D341Med (cell line): ENCODE measurements at regions not wholly inside any gene's neighbourhood (a gene's known extent, or its start where the extent isn't known, plus 50 kb on each side); places are given as distances from the start of the nearest gene placed in this dataset.

Source experiments
- DNase-seq: peaks from one replicate; pipeline ENCODE4 v3.0.0; 2012; ENCODE audit warnings: low spot score

GRCh38 chr4:45778514-45778913 is 345.3 kb downstream of the GABRG1 start:
- no peak for DNase-seq

DNA sequence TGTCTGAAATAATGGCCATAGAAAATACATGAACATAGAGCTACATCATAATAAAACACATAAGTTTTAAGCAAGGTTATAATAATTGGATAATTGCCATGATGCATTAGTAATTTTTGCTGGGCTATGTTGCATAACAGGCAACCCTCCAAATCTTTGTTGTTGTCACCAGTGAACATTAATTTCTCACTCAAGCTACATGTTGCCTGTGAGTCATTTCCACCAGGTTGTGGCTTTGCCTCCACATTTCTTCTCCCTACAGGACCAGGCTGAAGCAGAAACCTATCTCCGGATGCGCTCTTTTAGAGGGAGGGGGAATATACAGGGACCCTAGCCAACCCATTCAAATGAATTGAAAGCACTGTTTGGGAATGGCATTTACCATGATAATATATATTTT is 347.7 kb downstream of the GABRG1 start:
- no peak for DNase-seq

DNA sequence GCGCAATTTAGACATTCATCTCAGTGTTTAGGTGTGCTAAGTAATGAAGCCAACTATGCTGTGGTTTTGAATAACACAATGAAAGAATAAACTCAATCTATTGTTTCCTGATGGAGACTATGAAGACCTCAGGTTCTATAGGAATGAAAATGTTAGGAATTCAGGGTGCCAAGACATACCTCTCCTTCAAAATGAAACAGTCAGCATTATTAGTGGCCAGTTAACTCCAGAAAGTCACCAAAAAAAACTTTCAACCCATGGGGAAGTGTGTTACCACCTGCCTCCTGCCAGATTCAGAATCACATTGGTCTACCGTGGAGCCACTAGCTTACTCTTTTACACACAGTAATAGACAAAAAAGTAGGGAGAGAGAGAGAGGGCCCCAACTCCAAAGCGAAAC is 352.9 kb downstream of the GABRG1 start:
- no peak for DNase-seq

GRCh38 chr4:45765521-45765920 is 358.3 kb downstream of the GABRG1 start:
- DNase-seq = no peak

GRCh38 chr4:45751877-45752530 is 371.9 kb downstream of the GABRG1 start:
- DNase-seq = no peak

GRCh38 chr4:45750721-45751120 is 373.1 kb downstream of the GABRG1 start:
- DNase-seq = no peak

GRCh38 chr4:45745741-45746140 is 378.1 kb downstream of the GABRG1 start:
- DNase-seq = no peak

GRCh38 chr4:45741897-45742296 is 382.0 kb downstream of the GABRG1 start:
- peak; percentile 35 for DNase-seq

GRCh38 chr4:45732161-45732560 is 391.7 kb downstream of the GABRG1 start:
- no peak for DNase-seq

DNA sequence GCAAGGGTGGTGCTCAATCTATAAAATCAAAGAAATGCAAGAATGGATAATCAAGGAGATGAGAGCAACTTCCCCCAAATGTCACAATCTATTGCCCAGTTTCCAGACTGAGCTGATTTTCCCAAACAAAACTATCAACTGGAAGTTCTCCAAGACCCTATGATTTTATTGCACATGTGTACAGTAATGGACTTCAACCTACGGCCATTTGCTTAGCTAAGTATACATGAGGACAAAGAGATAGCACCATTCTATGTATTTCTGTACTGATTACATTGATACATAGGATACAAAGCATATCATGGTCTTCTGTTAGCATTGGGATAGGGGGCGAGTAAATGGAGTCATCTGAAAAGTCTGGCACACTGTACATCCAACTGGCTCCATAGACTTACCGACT is 407.8 kb downstream of the GABRG1 start:
- no peak for DNase-seq

GRCh38 chr4:45713996-45714395 is 409.9 kb downstream of the GABRG1 start:
- DNase-seq = no peak

- no peak for DNase-seq
Measured at GRCh38 chr4:45701621-45702020, 422.2 kb downstream of the GABRG1 start.

- DNase-seq = no peak
Measured at GRCh38 chr4:45693746-45694145, 430.1 kb downstream of the GABRG1 start.

GRCh38 chr4:45692131-45692735 is 431.6 kb downstream of the GABRG1 start:
- peak; percentile 45 for DNase-seq

DNA sequence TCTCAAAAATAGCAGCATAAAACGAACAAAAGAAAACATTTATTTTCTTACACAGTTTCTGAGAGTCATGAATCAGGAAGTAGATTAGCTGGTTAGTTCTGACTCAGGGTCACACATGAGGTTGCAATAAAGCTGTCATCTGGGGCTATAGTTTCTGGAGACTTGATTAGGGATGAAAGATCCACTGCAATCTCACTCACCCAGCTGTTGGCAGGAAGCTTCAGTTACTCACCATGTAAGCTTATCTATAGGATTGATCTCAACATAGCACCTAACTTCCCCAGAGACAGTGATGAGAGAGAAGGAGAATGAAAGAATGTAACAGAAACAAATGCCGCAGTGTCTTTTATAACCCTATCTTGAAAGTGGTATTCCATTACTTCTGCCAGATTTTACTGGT is 435.5 kb downstream of the GABRG1 start:
- no peak for DNase-seq

DNA sequence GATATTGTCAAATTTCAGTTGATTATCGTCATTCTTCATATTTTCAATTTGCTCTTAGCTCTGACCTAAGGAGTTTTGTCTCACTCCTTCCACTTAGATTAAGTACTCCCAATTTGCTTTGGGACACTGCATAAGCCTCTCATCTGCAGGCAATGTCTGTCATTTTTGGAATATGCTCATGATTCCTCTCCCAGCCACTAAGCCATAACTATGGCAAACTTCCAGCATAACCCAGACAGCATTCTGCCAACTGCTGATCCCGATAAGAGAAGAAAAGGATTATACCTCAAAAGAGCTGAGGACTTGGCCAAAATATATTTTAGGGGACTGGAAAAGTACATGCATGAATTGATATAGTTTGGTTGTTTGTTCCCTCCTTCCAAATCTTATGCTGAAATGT is 444.4 kb downstream of the GABRG1 start:
- peak; percentile 70 for DNase-seq

- DNase-seq = no peak
Measured at GRCh38 chr4:45668128-45668527, 455.7 kb downstream of the GABRG1 start.

- no peak for DNase-seq
Measured at GRCh38 chr4:45663628-45664081, 460.2 kb downstream of the GABRG1 start.

DNA sequence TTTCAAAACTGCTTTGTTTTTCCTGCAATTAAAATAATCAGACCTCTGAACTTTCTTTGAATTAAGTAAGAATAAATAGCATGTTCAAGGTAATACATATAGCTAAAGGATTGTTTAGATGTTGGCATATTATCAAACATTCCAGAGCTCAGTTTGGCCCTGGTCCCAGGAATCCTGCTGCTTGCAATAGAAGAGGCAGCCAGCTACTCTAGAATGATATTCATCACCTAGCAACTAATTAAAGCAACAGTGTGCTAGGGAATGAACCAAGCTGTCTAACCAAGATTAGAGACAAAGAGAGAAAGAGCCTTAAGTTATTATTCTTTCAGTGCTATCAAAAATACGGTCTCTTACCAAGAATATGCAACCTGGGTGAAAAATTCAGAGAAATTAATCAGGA is 460.9 kb downstream of the GABRG1 start:
- DNase-seq = peak; percentile 64

DNA sequence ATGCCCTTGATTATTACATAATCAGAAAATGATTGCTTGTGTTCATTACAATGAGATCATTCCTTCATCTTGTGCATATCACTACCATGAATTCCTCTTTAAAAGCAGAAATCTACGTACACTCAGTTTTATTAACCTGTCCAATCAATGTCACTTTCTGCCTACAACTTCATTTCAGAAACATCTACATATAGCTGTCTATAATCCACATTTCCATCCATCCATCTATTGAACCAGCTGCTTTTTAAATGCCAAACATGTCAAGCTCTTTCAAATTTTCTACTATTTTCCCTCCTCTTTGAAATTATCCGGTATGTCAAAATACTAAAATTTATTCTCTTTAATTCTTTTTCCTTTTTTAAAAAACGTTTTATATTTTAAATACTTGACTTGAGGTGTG is 462.0 kb downstream of the GABRG1 start:
- no peak for DNase-seq

DNA sequence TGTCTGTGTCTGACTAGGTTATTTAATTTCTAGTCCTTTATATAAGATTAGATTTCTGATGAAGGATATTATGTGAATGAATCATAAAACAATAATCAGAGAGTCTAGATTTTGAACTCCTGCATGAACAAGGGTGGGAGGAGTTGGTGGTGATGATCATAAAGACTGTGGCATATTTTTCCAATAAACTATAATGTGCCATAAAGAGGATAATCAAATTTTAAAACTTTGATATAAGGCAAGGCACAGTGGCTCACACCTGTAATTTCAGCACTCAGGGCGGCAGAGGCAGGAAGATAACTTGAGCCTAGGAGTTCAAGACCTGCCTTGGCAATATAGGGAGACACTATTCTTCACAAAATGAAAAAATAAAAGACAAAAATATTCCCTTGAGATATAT is 473.3 kb downstream of the GABRG1 start:
- no peak for DNase-seq

DNA sequence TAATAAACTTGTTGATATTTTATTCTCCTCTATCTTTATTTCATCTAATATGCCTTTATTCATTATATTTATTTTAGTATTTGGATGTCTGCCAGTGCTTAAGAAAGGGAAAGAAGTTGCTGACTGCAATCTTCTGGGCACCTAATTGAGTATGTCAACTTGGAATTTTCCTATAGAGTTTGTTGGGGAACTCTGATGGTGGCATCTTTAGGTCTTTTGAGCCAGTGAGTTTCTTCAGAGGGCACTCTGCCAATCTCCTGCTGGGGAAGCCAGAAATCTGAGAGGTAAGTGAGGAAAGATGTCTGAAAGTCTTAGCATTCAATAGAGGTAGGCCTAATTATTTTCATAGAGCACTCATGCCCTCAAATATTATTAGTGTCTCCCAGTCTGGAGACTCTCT is 475.0 kb downstream of the GABRG1 start:
- DNase-seq = no peak

DNA sequence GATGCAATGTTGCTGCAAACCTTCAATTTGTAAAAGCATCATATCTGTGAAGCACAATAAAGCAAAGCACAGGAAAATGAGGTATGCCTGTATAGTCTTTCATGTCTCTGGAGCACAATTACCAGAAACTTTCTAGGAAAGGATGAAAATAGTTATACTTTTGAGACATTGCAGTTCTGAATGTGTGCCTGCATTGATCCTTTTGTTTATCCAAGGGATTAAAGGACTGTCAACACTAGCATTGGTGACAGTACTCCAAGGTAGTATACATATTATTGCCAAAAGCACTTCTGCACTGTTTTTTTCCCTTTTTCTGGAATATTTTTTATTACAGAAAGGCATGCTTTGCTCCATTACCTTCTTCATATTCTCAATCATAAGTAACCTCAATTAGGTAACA is 476.0 kb downstream of the GABRG1 start:
- DNase-seq = no peak
